Right atrium auricular region (tissue), 2 donors: ENCODE measurements at regions not wholly inside any gene's neighbourhood (a gene's known extent, or its start where the extent isn't known, plus 50 kb on each side); places are given as distances from the start of the nearest gene placed in this dataset.

Source experiments
- DNase-seq: peaks from one replicate; pipeline ENCODE4 v3.0.0-alpha.2; 2019; ENCODE audit warnings: low spot score
- H3K27ac ChIP-seq, 2 donors: fragments of 200-600 bp; sonication (generic); 1 replicate in 1 of 2; 2 replicates in 1 of 2; pipeline ENCODE4 v1.5.1; 2016 to 2019
- H3K27me3 ChIP-seq, 2 donors: fragments of 200-600 bp; sonication (generic); one replicate each; pipeline versions ENCODE4 v1.5.1 to v1.6.0; 2017 to 2019
- H3K36me3 ChIP-seq: fragments of 200-600 bp; sonication (generic); one replicate; pipeline ENCODE4 v1.5.1; 2016
- H3K4me1 ChIP-seq, 2 donors: fragments of 200-600 bp; sonication (generic); one replicate each; pipeline versions ENCODE4 v1.5.1 to v1.6.0; 2017 to 2019
- H3K4me3 ChIP-seq, 2 donors: fragments of 200-600 bp; sonication (generic); 1 replicate in 1 of 2; 2 replicates in 1 of 2; pipeline ENCODE4 v1.5.1; 2017 to 2019; ENCODE audit warnings: mild to moderate bottlenecking in 1 of 2, moderate library complexity in 1 of 2
- H3K9me3 ChIP-seq, 2 donors: fragments of 200-600 bp; sonication (generic); one replicate each; pipeline ENCODE4 v1.5.1; 2019
- CTCF ChIP-seq, 2 donors: fragments of 200-600 bp; sonication (generic); IDR thresholded peaks; one replicate each; pipeline ENCODE4 v1.5.1; 2019; ENCODE audit warnings: antibody characterized with exemption in 2 of 2

GRCh38 chr15:96093063-96093462, 237.4 kb upstream of the NR2F2 start:
- Histone ChIP-seq H3K27ac (no peak overlapping the region), H3K36me3 (no peaks in the 10 kb centered on the region), H3K4me1 (no peaks in the 10 kb centered on the region), H3K27me3 (no peaks in the 10 kb centered on the region), H3K9me3 (no peaks in the 10 kb centered on the region), H3K4me3 (no peak overlapping the region)
- no peak for TF ChIP-seq CTCF (IDR thresholded peaks at IDR 0.05)
- no peak for DNase-seq

GRCh38 chr15:96097661-96098060, 232.8 kb upstream of the NR2F2 start:
- no peaks in the 10 kb centered on the region for H3K27me3 ChIP-seq
- no peak overlapping the region for H3K4me3 ChIP-seq
- no peak for DNase-seq
- TF ChIP-seq CTCF (IDR thresholded peaks at IDR 0.05) = no peak
- H3K36me3 ChIP-seq = no peaks in the 10 kb centered on the region
- H3K4me1 ChIP-seq = no peaks in the 10 kb centered on the region
- H3K27ac ChIP-seq = no peak overlapping the region
- H3K9me3 ChIP-seq = no peaks in the 10 kb centered on the region

GRCh38 chr15:96102631-96103030, 227.9 kb upstream of the NR2F2 start:
- H3K4me1 ChIP-seq = no peaks in the 10 kb centered on the region
- no peak for TF ChIP-seq CTCF (IDR thresholded peaks at IDR 0.05)
- H3K27me3 ChIP-seq = no peaks in the 10 kb centered on the region
- no peak overlapping the region for H3K27ac ChIP-seq
- no peaks in the 10 kb centered on the region for H3K36me3 ChIP-seq
- no peak for DNase-seq
- no peaks in the 10 kb centered on the region for H3K9me3 ChIP-seq
- H3K4me3 ChIP-seq = no peak overlapping the region

GRCh38 chr15:96106181-96106580, 224.3 kb upstream of the NR2F2 start:
- no peaks in the 10 kb centered on the region for H3K9me3 ChIP-seq
- H3K27ac ChIP-seq = no peak overlapping the region
- no peak overlapping the region for H3K4me3 ChIP-seq
- H3K36me3 ChIP-seq = no peaks in the 10 kb centered on the region
- TF ChIP-seq CTCF (IDR thresholded peaks at IDR 0.05) = no peak
- H3K4me1 ChIP-seq = no peaks in the 10 kb centered on the region
- no peak for DNase-seq
- no peaks in the 10 kb centered on the region for H3K27me3 ChIP-seq

GRCh38 chr15:96106628-96107027, 223.9 kb upstream of the NR2F2 start:
- no peak for TF ChIP-seq CTCF (IDR thresholded peaks at IDR 0.05)

GRCh38 chr15:96107916-96108315, 222.6 kb upstream of the NR2F2 start:
- no peak overlapping the region for H3K27ac ChIP-seq
- DNase-seq = no peak

More at GRCh38 chr15:96106628-96107027, 223.9 kb upstream of the NR2F2 start:
- Histone ChIP-seq H3K4me3 (no peak overlapping the region), H3K9me3 (no peaks in the 10 kb centered on the region), H3K27ac (no peak overlapping the region), H3K4me1 (no peaks in the 10 kb centered on the region), H3K36me3 (no peaks in the 10 kb centered on the region), H3K27me3 (no peaks in the 10 kb centered on the region)
- no peak for DNase-seq

More at GRCh38 chr15:96107916-96108315, 222.6 kb upstream of the NR2F2 start:
- TF ChIP-seq CTCF (IDR thresholded peaks at IDR 0.05) = no peak
- H3K36me3 ChIP-seq = no peaks in the 10 kb centered on the region
- no peak overlapping the region for H3K4me3 ChIP-seq
- no peaks in the 10 kb centered on the region for H3K9me3 ChIP-seq
- no peaks in the 10 kb centered on the region for H3K4me1 ChIP-seq
- H3K27me3 ChIP-seq = no peaks in the 10 kb centered on the region
